ENCODE measurements at regions not wholly inside any gene's neighbourhood (a gene's known extent, or its start where the extent isn't known, plus 50 kb on each side); places are given as distances from the start of the nearest gene placed in this dataset.
"Not testable (repeated sequence)": the region's sequence is repeated elsewhere in the genome, so short reads cannot be mapped to it uniquely, and the experiment has no call there.

- H3K27me3 Mint-ChIP-seq: no peaks in the 10 kb centered on the region
- no peak overlapping the region for H3K27ac Mint-ChIP-seq
- no peaks in the 10 kb centered on the region for H3K9me3 ChIP-seq (ENCODE audit: control insufficient read depth, low read length, poor library complexity, severe bottlenecking)
- no peak overlapping the region for H3K4me3 Mint-ChIP-seq
- DNase-seq: no peak
- H3K4me1 Mint-ChIP-seq: no peaks in the 10 kb centered on the region
- no peak for ATAC-seq
- H3K36me3 Mint-ChIP-seq (ENCODE audit: low read depth): no peaks in the 10 kb centered on the region
Measured at GRCh38 chr7:79683185-79683890, 229.9 kb upstream of the MAGI2 start.

DNA sequence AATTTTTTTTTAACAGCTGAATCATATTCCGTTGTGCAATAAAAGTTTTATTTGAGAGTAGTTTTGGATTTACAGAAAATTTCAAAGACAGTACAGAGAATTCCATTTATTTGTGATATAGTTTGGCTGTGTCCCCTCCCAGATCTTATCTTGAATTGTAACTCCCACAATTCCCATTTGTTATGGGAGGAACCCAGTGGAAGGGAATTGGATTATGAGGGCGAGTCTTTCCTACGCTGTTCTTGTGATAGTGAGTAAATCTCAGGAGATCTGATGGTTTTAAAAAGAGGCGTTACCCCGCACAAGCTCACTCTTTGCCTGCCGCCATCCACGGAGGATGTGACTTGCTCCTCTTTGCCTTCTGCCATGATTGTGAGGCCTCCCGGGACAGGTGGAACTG is 228.0 kb upstream of the MAGI2 start:
- H3K4me3 Mint-ChIP-seq: no peak overlapping the region
- no peaks in the 10 kb centered on the region for H3K9me3 ChIP-seq (ENCODE audit: control insufficient read depth, low read length, poor library complexity, severe bottlenecking)
- H3K4me1 Mint-ChIP-seq: no peaks in the 10 kb centered on the region
- H3K27ac Mint-ChIP-seq: no peak overlapping the region
- no peak for DNase-seq
- no peaks in the 10 kb centered on the region for H3K36me3 Mint-ChIP-seq (ENCODE audit: low read depth)
- H3K27me3 Mint-ChIP-seq: no peaks in the 10 kb centered on the region
- ATAC-seq: no peak

DNA sequence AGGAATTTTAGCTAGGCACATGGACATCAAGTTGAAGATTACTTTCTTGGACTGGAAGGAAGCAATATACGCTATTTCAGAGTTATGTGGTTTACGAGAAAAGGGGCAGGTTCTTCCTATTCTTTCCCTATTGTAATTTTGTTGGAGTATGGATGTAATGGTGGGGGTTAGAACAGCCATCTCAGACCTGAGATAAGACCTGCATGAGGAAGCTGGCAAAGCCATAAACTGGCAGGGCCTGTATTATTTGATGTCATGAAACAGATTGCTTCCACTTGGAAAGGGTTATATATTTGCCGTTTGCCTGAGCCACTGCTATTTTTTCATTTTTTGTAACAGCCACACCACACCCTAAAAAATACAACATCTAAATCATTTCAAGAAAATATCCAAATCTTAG is 220.5 kb upstream of the MAGI2 start:
- no peaks in the 10 kb centered on the region for H3K4me1 Mint-ChIP-seq
- no peak overlapping the region for H3K4me3 Mint-ChIP-seq
- no peaks in the 10 kb centered on the region for H3K9me3 ChIP-seq (ENCODE audit: control insufficient read depth, low read length, poor library complexity, severe bottlenecking)
- DNase-seq (no peak), ATAC-seq (no peak)
- H3K27ac Mint-ChIP-seq: no peak overlapping the region
- no peaks in the 10 kb centered on the region for H3K27me3 Mint-ChIP-seq
- H3K36me3 Mint-ChIP-seq (ENCODE audit: low read depth): no peaks in the 10 kb centered on the region

GRCh38 chr7:79673421-79673820 is 220.0 kb upstream of the MAGI2 start:
- Mint-ChIP-seq H3K36me3 (ENCODE audit: low read depth) (no peaks in the 10 kb centered on the region), H3K4me3 (no peak overlapping the region), H3K27ac (no peak overlapping the region), H3K4me1 (no peaks in the 10 kb centered on the region), H3K27me3 (no peaks in the 10 kb centered on the region)
- no peak for DNase-seq
- ATAC-seq: no peak
- no peaks in the 10 kb centered on the region for H3K9me3 ChIP-seq (ENCODE audit: control insufficient read depth, low read length, poor library complexity, severe bottlenecking)

- peaks cover 5% of the 10 kb centered on the region for H3K9me3 ChIP-seq (ENCODE audit: control insufficient read depth, low read length, poor library complexity, severe bottlenecking)
- no peak overlapping the region for H3K27ac Mint-ChIP-seq
- no peak overlapping the region for H3K4me3 Mint-ChIP-seq
- ATAC-seq: no peak
- H3K4me1 Mint-ChIP-seq: no peaks in the 10 kb centered on the region
- no peaks in the 10 kb centered on the region for H3K36me3 Mint-ChIP-seq (ENCODE audit: low read depth)
- no peaks in the 10 kb centered on the region for H3K27me3 Mint-ChIP-seq
- DNase-seq: no peak
Measured at GRCh38 chr7:79668292-79668691, 214.8 kb upstream of the MAGI2 start.

DNA sequence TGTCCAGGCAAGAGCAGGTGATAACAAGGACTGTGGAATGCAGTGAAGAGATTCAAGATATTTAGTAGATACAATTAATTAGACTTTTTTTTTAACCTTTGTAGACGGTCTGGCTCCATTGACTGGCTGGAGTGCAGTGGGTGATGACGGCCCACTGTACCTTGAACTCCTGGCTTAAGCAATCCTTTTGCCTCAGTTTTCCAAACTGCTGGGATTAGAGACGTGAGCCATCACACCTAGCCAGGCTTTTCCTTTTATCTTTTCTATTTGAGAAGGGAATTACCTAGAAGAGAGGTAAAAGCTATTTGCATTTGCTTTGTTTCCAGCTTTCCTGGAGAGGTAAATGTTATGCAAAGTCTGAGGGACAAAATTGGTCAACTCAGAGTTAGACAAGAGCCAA is 213.0 kb upstream of the MAGI2 start:
- ATAC-seq (no peak), DNase-seq (no peak)
- H3K9me3 ChIP-seq (ENCODE audit: control insufficient read depth, low read length, poor library complexity, severe bottlenecking): peaks cover 5% of the 10 kb centered on the region
- Mint-ChIP-seq H3K4me3 (no peak overlapping the region), H3K27ac (no peak overlapping the region), H3K4me1 (no peaks in the 10 kb centered on the region), H3K36me3 (ENCODE audit: low read depth) (no peaks in the 10 kb centered on the region), H3K27me3 (no peaks in the 10 kb centered on the region)

DNA sequence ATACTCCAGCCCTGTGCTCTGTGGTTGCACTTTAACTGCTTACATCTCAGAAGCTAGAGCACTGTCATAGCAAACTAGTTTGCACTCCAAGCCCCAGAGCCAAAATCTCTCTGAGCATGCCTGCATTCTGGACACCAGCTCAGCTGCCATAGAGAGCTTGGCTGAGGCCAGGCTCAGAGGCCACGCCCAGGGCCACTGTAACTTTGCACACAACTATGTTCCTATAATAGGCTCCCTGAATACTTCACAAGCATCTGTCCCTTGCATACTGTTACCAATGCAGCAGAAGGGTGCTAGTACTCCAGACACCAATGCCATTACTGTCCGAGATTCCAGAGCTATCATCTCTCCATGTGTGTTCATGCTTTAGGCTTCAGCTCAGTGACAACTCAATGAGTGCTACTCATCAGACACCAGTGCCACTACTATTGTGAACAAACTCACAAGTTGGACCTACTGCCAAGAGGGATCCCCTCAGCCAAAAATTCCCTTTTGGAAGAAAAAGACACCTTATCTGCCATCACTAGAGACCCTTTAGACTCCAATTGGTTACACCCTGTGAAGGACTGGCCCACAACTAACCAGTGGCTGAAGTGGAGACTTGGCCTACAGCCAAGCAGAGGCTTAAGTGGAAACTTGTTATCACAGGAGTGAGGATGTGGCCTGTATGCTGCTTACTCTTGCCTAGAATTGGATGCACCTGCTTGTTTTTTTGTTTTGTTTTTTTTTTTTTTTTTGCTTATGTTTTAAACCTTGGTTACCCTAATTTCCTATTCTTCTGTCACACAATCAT is 211.6 kb upstream of the MAGI2 start:
- H3K9me3 ChIP-seq (ENCODE audit: control insufficient read depth, low read length, poor library complexity, severe bottlenecking): peaks cover 5% of the 10 kb centered on the region
- no peak for ATAC-seq
- Mint-ChIP-seq H3K4me3 (no peak overlapping the region), H3K4me1 (no peaks in the 10 kb centered on the region), H3K27me3 (no peaks in the 10 kb centered on the region), H3K27ac (no peak overlapping the region), H3K36me3 (ENCODE audit: low read depth) (no peaks in the 10 kb centered on the region)
- no peak for DNase-seq

DNA sequence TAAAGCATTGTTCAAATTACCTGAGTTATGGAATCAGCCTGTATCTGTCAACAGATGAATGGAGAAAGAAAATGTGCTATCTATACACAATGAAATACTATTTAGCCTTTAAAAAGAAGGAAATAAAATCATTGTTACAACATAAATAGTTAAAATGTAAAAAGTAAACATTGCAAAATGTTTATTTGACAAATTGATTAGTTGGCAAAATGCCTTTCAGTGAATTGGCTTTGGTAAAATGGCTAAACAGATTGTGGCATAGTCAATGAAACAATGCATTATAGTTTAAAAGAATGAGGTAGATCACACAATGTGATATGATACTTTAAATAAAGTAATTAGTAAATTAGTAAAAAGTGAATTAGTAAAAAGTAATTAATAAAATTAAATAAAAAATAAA is 204.8 kb upstream of the MAGI2 start:
- H3K27me3 Mint-ChIP-seq: no peaks in the 10 kb centered on the region
- DNase-seq (no peak), ATAC-seq (no peak)
- H3K9me3 ChIP-seq (ENCODE audit: control insufficient read depth, low read length, poor library complexity, severe bottlenecking): no peaks in the 10 kb centered on the region
- no peak overlapping the region for H3K4me3 Mint-ChIP-seq
- H3K27ac Mint-ChIP-seq: no peak overlapping the region
- no peaks in the 10 kb centered on the region for H3K4me1 Mint-ChIP-seq
- no peaks in the 10 kb centered on the region for H3K36me3 Mint-ChIP-seq (ENCODE audit: low read depth)

DNA sequence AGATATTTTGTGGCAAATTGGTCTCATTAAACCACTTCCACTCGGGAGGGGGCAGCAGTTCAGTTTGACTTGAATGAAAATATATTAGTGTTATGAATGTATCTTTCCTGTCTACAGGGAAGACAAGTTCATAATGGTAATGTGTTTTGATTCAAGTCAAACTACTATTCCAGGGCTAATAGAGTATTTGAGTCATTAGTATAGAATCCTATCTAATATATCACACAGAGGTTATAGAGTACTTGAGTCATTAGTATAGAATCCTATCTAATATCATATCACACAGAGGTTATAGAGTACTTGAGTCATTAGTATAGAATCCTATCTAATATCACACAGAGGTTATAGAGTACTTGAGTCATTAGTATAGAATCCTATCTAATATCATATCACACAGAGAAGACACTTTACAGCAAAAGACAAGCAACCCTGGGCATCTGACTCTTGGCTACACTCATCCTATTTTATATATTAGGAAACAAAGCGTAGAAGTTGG is 199.7 kb upstream of the MAGI2 start:
- no peak overlapping the region for H3K27ac Mint-ChIP-seq
- no peaks in the 10 kb centered on the region for H3K27me3 Mint-ChIP-seq
- no peak for DNase-seq
- H3K36me3 Mint-ChIP-seq (ENCODE audit: low read depth): no peaks in the 10 kb centered on the region
- H3K4me1 Mint-ChIP-seq: no peaks in the 10 kb centered on the region
- H3K9me3 ChIP-seq (ENCODE audit: control insufficient read depth, low read length, poor library complexity, severe bottlenecking): no peaks in the 10 kb centered on the region
- no peak overlapping the region for H3K4me3 Mint-ChIP-seq
- ATAC-seq: no peak

- Mint-ChIP-seq H3K27ac (no peak overlapping the region), H3K27me3 (no peaks in the 10 kb centered on the region)
- no peak for DNase-seq
Measured at GRCh38 chr7:79652619-79653018, 199.2 kb upstream of the MAGI2 start.

GRCh38 chr7:79647711-79648110 is 194.2 kb upstream of the MAGI2 start:
- no peak overlapping the region for H3K4me3 Mint-ChIP-seq
- H3K27ac Mint-ChIP-seq: no peak overlapping the region
- H3K36me3 Mint-ChIP-seq (ENCODE audit: low read depth): no peaks in the 10 kb centered on the region
- H3K4me1 Mint-ChIP-seq: no peaks in the 10 kb centered on the region
- H3K27me3 Mint-ChIP-seq: no peaks in the 10 kb centered on the region
- ATAC-seq (no peak), DNase-seq (no peak)
- no peaks in the 10 kb centered on the region for H3K9me3 ChIP-seq (ENCODE audit: control insufficient read depth, low read length, poor library complexity, severe bottlenecking)

More at GRCh38 chr7:79652619-79653018, 199.2 kb upstream of the MAGI2 start:
- H3K4me3 Mint-ChIP-seq: no peak overlapping the region
- H3K36me3 Mint-ChIP-seq (ENCODE audit: low read depth): no peaks in the 10 kb centered on the region
- no peaks in the 10 kb centered on the region for H3K4me1 Mint-ChIP-seq
- no peak for ATAC-seq
- H3K9me3 ChIP-seq (ENCODE audit: control insufficient read depth, low read length, poor library complexity, severe bottlenecking): no peaks in the 10 kb centered on the region

GRCh38 chr7:79646278-79646677 is 192.8 kb upstream of the MAGI2 start:
- Mint-ChIP-seq H3K27ac (no peak overlapping the region), H3K27me3 (no peaks in the 10 kb centered on the region), H3K4me3 (no peak overlapping the region), H3K4me1 (no peaks in the 10 kb centered on the region), H3K36me3 (ENCODE audit: low read depth) (no peaks in the 10 kb centered on the region)
- DNase-seq (no peak), ATAC-seq (no peak)
- no peaks in the 10 kb centered on the region for H3K9me3 ChIP-seq (ENCODE audit: control insufficient read depth, low read length, poor library complexity, severe bottlenecking)

DNA sequence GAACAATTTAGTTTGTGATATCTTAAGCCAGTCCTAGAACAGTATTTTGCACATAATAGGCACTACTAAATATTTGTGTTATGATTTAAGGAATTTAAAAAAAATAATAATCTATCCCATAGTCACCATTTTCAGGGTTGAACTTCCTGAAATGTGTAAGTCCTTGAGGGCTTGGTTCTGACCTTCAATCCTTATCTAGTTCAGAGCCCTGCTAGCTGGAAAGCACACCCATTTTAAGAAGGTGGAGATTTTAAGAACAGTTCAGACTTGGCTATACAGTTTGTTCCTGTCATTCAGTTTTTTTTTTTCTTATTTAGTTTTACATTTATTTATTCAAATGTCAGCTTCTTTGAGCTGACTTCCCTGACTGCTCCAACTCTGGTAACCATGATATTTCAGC is 183.4 kb upstream of the MAGI2 start:
- no peaks in the 10 kb centered on the region for H3K9me3 ChIP-seq (ENCODE audit: control insufficient read depth, low read length, poor library complexity, severe bottlenecking)
- Mint-ChIP-seq H3K4me1 (no peaks in the 10 kb centered on the region), H3K36me3 (ENCODE audit: low read depth) (no peaks in the 10 kb centered on the region), H3K27ac (no peak overlapping the region), H3K27me3 (no peaks in the 10 kb centered on the region), H3K4me3 (no peak overlapping the region)
- DNase-seq (no peak), ATAC-seq (no peak)

DNA sequence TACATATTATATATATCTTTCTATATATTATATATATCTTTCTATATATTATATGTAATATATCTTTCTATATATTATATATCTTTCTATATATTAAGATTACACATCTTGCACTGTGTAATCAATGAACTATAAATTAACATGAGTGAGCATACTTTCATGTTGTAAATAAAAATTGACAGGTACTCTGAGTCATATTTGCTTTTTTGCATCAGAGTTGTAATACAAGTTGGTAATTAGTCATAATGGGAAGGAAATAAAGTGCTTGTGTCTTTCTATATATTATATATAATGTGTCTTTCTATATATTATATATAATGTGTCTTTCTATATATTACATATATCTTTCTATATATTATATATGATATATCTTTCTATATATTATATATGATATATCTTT is 172.5 kb upstream of the MAGI2 start:
- not testable (repeated sequence) for H3K4me1 Mint-ChIP-seq, H3K4me3 Mint-ChIP-seq, H3K27ac Mint-ChIP-seq

More for the DNA sequence above, 172.5 kb upstream of the MAGI2 start:
- not testable (repeated sequence) for DNase-seq; H3K9me3 ChIP-seq (ENCODE audit: control insufficient read depth, low read length, poor library complexity, severe bottlenecking); H3K27me3 Mint-ChIP-seq; H3K36me3 Mint-ChIP-seq (ENCODE audit: low read depth); ATAC-seq
